Fibroblast of the aortic adventitia (primary cell): ENCODE measurements at regions not wholly inside any gene's neighbourhood (a gene's known extent, or its start where the extent isn't known, plus 50 kb on each side); places are given as distances from the start of the nearest gene placed in this dataset.

Experiments used
- DNase-seq: peaks from one replicate; pipeline ENCODE4 v3.0.0-alpha.2; 2010; ENCODE audit warnings: low read depth
- H3K4me3 ChIP-seq: 2 replicates; pipeline ENCODE4 v1.5.1; 2011; ENCODE audit warnings: low read depth, mild to moderate bottlenecking, control low read depth, low read length, moderate library complexity
- CTCF ChIP-seq: IDR thresholded peaks from 2 replicates; pipeline ENCODE4 v1.5.1; 2011; ENCODE audit warnings: mild to moderate bottlenecking, low read length, control low read depth, inconsistent platforms; ENCODE audit not compliant: insufficient read depth

- H3K4me3 ChIP-seq: no peak overlapping the region
- TF ChIP-seq CTCF: no peak
- no peak for DNase-seq
These were observed 57.3 kb upstream of the LHFPL2 start for GRCh38 chr5:78705826-78706225.

DNA sequence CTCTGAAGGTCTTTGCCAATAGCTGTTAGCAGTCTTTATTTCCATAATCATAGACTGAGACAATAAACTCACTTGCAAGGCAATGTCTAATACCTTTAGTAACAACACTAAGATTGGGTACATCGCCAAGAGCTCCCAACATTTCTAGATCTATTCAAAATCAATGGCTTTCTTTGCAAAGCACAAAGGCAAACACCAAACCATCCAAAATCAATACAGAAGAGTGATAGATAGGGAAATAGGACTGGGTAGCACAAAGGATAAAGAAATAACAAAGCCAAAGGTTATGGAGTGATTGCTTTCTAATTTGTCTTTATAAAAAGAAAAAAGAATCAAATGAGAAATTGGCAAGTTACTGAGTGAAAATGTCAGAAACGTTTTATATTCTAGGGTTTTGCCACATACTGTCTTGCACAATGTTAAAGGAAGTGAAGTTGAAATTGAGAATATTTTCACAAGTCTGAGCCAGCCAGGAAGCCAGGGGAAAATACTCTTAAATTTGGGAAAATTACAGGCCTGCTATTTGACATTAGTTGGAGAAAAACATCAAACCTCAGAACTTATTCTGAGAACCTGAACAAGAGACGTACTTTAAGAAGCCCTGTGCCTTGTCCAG lies 53.3 kb upstream of the LHFPL2 start:
- TF ChIP-seq CTCF: no peak
- no peak overlapping the region for H3K4me3 ChIP-seq
- peak; percentile 40 for DNase-seq

- no peak for TF ChIP-seq CTCF
- no peak overlapping the region for H3K4me3 ChIP-seq
- peak; percentile 90 for DNase-seq
These were observed 51.1 kb upstream of the LHFPL2 start for GRCh38 chr5:78699552-78700153.

DNA sequence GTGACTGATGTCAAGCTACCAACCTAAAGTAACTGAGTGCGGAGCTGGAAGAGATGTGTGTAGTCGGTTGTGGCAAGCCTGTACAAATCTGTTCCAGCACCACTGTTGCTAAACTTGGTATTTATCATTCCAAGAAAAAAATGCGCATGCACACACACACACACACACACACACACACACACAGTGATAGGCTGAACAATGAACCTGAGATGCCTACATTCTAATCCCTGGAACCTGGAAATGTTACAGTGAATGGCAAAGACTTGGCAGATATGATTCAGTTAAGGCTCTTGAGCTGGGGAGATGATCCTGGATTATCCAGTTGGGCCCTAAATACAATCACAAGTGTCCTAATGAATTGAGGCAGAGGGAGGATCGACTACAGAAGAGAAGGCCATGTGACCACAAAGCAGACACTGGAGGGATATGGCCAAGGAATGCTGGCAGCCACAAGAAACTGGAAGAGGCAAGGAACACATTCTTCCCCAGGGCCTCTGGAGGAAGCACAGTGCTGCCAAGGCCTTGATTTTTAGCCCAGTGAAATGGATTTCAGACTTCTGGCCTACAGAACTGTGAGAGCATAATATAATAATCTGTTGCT lies 49.7 kb upstream of the LHFPL2 start:
- DNase-seq: peak; percentile 94
- no peak overlapping the region for H3K4me3 ChIP-seq
- no peak for TF ChIP-seq CTCF
